ENCODE measurements at regions not wholly inside any gene's neighbourhood (a gene's known extent, or its start where the extent isn't known, plus 50 kb on each side); places are given as distances from the start of the nearest gene placed in this dataset.

DNA sequence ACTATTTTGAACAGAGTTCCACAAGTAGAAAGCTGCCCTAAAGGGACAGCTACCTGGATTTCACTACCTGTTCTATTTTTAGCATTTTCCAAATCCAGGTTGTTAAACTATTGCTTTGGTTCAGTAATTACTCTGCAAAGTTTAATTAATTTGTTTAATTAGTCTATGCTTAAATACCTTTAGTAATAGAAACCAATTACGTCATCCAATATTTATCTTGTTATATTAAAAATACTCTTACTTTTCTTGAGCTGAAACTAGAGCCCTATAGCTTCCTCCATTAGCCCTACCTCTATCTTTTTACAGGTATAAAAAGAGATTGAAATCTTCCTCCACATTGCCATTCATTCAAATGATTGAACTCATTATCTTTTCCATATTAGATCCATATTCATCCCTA lies 514.6 kb downstream of the DSC3 start:
- TF ChIP-seq, protein P1, sequence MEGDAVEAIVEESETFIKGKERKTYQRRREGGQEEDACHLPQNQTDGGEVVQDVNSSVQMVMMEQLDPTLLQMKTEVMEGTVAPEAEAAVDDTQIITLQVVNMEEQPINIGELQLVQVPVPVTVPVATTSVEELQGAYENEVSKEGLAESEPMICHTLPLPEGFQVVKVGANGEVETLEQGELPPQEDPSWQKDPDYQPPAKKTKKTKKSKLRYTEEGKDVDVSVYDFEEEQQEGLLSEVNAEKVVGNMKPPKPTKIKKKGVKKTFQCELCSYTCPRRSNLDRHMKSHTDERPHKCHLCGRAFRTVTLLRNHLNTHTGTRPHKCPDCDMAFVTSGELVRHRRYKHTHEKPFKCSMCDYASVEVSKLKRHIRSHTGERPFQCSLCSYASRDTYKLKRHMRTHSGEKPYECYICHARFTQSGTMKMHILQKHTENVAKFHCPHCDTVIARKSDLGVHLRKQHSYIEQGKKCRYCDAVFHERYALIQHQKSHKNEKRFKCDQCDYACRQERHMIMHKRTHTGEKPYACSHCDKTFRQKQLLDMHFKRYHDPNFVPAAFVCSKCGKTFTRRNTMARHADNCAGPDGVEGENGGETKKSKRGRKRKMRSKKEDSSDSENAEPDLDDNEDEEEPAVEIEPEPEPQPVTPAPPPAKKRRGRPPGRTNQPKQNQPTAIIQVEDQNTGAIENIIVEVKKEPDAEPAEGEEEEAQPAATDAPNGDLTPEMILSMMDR (conservative IDR thresholded peaks at IDR 0.05; ENCODE audit: low read depth, low read length) = no peak
- Histone ChIP-seq H3K27ac (no peak overlapping the region), H3K9ac (no peak overlapping the region), H3K4me3 (IDR thresholded peaks at IDR 0.05; ENCODE audit: insufficient read depth, low read depth, low read length) (no peak overlapping the region), H3K36me3 (ENCODE audit: insufficient read depth) (no peaks in the 10 kb centered on the region), H3K79me2 (ENCODE audit: insufficient read depth, low read depth) (no peaks in the 10 kb centered on the region), H3K4me1 (ENCODE audit: low read depth, poor library complexity, severe bottlenecking) (no peaks in the 10 kb centered on the region), H4K20me1 (ENCODE audit: insufficient read depth) (no peaks in the 10 kb centered on the region), H2AFZ (ENCODE audit: low read depth) (no peak overlapping the region), H3K4me2 (no peak overlapping the region), H3K27me3 (ENCODE audit: insufficient read depth, low read depth) (no peaks in the 10 kb centered on the region)

DNA sequence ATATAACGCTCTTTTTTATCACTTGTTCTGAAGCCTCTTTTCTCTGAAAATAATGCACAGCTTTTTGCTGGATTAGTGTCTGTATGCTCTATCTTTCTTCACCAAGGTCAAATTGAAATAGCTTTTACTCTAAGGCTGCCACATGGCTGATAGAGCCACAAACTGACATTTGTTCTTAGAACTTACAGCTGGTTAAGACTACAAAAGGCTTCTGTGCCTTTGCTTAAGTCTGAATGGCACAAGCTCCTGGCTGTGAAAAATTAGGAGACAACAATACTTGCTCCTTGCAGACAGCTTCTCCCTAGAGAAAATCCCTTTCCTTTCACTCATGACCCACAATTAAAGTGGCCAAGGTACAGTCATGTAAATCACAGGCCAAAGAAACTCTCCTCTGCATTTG lies 515.3 kb downstream of the DSC3 start:
- H2AFZ ChIP-seq (ENCODE audit: low read depth) = no peak overlapping the region
- no peak overlapping the region for H3K9ac ChIP-seq
- no peaks in the 10 kb centered on the region for H3K4me1 ChIP-seq (ENCODE audit: low read depth, poor library complexity, severe bottlenecking)
- no peaks in the 10 kb centered on the region for H3K27me3 ChIP-seq (ENCODE audit: insufficient read depth, low read depth)
- no peaks in the 10 kb centered on the region for H3K36me3 ChIP-seq (ENCODE audit: insufficient read depth)
- no peak overlapping the region for H3K4me3 ChIP-seq (IDR thresholded peaks at IDR 0.05; ENCODE audit: insufficient read depth, low read depth, low read length)
- no peak overlapping the region for H3K4me2 ChIP-seq
- no peaks in the 10 kb centered on the region for H3K79me2 ChIP-seq (ENCODE audit: insufficient read depth, low read depth)
- no peak overlapping the region for H3K27ac ChIP-seq
- TF ChIP-seq, protein P1 (conservative IDR thresholded peaks at IDR 0.05; ENCODE audit: low read depth, low read length) = no peak
- H4K20me1 ChIP-seq (ENCODE audit: insufficient read depth) = no peaks in the 10 kb centered on the region

DNA sequence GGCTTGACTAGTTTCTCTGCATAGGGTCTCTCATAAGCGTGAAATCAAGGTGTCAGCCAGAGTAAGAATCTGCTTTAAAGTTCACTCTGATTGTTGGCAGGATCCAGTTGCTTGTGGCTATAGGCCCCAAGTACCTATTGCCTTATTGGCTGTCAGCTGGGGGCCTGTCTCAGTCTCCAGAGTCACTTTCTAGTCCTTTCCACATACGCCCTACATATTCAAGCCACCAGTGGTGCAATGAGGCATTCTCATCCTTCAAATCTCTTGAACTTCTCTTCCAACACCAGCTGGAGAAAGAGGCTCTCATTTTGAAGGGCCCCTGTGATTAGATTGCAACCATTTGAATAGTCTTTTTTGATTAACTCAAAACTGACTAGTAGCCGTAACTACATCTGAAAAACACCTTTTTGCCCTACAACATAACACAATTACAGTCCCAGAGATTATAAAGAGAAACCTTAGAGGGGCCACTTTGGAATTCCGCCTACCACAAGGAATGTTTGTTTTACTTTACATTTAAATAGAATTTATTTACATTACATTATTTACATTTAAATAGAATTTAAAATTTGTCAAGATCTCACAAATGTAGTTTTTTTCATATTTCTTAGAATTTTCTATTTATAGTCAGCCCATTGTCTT lies 520.1 kb downstream of the DSC3 start:
- Histone ChIP-seq H3K4me3 (IDR thresholded peaks at IDR 0.05; ENCODE audit: insufficient read depth, low read depth, low read length) (no peak overlapping the region), H3K9ac (no peak overlapping the region), H4K20me1 (ENCODE audit: insufficient read depth) (no peaks in the 10 kb centered on the region), H3K27ac (no peak overlapping the region), H3K27me3 (ENCODE audit: insufficient read depth, low read depth) (no peaks in the 10 kb centered on the region), H3K79me2 (ENCODE audit: insufficient read depth, low read depth) (no peaks in the 10 kb centered on the region), H3K36me3 (ENCODE audit: insufficient read depth) (no peaks in the 10 kb centered on the region), H3K4me2 (no peak overlapping the region), H3K4me1 (ENCODE audit: low read depth, poor library complexity, severe bottlenecking) (no peaks in the 10 kb centered on the region), H2AFZ (ENCODE audit: low read depth) (no peak overlapping the region)
- TF ChIP-seq, protein P1 (conservative IDR thresholded peaks at IDR 0.05; ENCODE audit: low read depth, low read length) = no peak

DNA sequence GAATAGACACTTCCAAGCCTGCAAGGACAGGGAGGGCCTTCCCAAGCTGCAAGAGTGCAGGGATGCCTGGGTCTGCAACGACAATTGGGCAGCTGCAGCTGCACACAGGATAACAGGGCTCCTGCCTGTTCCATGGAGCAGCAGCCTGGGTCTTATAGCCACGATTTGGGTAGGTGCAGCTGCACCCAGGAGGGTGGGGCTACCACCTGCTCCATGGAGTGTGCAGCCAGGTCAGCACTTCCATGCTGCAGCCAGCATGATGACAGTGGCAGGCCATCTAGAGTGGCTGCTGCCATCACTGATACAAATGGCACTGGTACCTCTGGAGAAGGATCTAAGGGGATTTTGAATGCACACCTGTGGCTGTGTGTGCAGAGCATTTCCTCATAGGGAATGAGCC lies 528.5 kb downstream of the DSC3 start:
- Histone ChIP-seq H3K4me3 (IDR thresholded peaks at IDR 0.05; ENCODE audit: insufficient read depth, low read depth, low read length) (no peak overlapping the region), H3K9ac (no peak overlapping the region), H3K27ac (no peak overlapping the region), H3K4me1 (ENCODE audit: low read depth, poor library complexity, severe bottlenecking) (no peaks in the 10 kb centered on the region), H3K4me2 (no peak overlapping the region), H3K36me3 (ENCODE audit: insufficient read depth) (no peaks in the 10 kb centered on the region), H2AFZ (ENCODE audit: low read depth) (no peak overlapping the region), H3K27me3 (ENCODE audit: insufficient read depth, low read depth) (no peaks in the 10 kb centered on the region), H4K20me1 (ENCODE audit: insufficient read depth) (no peaks in the 10 kb centered on the region), H3K79me2 (ENCODE audit: insufficient read depth, low read depth) (no peaks in the 10 kb centered on the region)
- TF ChIP-seq, protein P1 (conservative IDR thresholded peaks at IDR 0.05; ENCODE audit: low read depth, low read length) = no peak
